HFFc6 (cell line): ENCODE measurements at regions not wholly inside any gene's neighbourhood (a gene's known extent, or its start where the extent isn't known, plus 50 kb on each side); places are given as distances from the start of the nearest gene placed in this dataset.

Source experiments
- DNase-seq: peaks from one replicate; pipeline ENCODE4 v3.0.0-alpha.2; 2018
- H3K27ac Mint-ChIP-seq: 2 replicates; pipeline ENCODE4 v1.8.0; 2020; ENCODE audit warnings: mild to moderate bottlenecking, mixed read lengths
- H3K27me3 Mint-ChIP-seq: 2 replicates; pipeline ENCODE4 v1.8.0; 2021; ENCODE audit warnings: mild to moderate bottlenecking, moderate library complexity, mixed read lengths; ENCODE audit not compliant: insufficient read depth
- H3K36me3 Mint-ChIP-seq: 2 replicates; pipeline ENCODE4 v1.8.0; 2021; ENCODE audit warnings: low read depth, mixed read lengths
- H3K4me1 Mint-ChIP-seq: 2 replicates; pipeline ENCODE4 v1.8.0; 2020; ENCODE audit warnings: low read depth, mixed read lengths
- H3K4me3 Mint-ChIP-seq: 2 replicates; pipeline ENCODE4 v1.8.0; 2020; ENCODE audit warnings: mild to moderate bottlenecking, moderate library complexity, mixed read lengths
- H3K9me3 Mint-ChIP-seq: 2 replicates; pipeline ENCODE4 v1.8.0; 2020; ENCODE audit warnings: mild to moderate bottlenecking, mixed read lengths
- TF ChIP-seq, protein P1 (sequence below): fragments of 200-600 bp; sonication (generic); IDR thresholded peaks from 2 replicates; pipeline ENCODE4 v1.5.0; 2021; ENCODE audit warnings: antibody characterized with exemption, mild to moderate bottlenecking

DNA sequence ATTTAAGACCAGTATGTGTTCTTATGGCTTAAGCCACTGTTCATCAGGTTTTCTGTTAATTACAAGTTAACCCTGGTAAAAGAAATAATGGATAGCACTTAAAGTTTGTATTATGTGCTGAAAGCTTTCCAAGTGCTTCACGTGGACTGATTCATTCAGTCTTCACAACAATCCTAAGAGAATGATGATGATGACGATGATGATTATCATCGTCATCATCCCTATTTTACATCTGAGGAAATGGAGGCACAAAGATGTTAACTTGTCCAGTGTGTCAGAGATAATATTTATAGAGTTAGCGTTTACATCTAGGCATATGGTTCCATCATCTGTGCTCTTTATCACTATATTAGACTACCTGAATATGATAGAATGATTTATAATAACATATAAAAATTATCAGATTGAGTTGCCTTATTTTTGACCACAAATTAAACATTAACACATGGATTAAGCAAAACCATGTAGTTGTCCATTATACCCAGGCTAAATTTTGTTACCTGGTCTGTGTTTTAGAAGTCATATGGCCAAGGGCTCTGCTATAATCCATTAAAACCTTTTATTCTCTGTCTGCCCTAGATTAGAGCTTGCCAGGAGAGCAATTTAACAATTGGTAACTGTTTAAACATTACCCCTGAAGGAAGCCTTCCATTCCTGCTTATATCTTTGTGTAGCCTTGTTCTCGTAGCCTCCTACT is 102.3 kb upstream of the MAP3K1 start:
- Mint-ChIP-seq H3K27ac (no peak overlapping the region), H3K27me3 (peaks cover 10% of the 10 kb centered on the region), H3K9me3 (no peaks in the 10 kb centered on the region), H3K4me1 (peaks cover 15% of the 10 kb centered on the region), H3K36me3 (peaks cover 4% of the 10 kb centered on the region), H3K4me3 (no peak overlapping the region)
- DNase-seq: no peak
- TF ChIP-seq, protein P1, sequence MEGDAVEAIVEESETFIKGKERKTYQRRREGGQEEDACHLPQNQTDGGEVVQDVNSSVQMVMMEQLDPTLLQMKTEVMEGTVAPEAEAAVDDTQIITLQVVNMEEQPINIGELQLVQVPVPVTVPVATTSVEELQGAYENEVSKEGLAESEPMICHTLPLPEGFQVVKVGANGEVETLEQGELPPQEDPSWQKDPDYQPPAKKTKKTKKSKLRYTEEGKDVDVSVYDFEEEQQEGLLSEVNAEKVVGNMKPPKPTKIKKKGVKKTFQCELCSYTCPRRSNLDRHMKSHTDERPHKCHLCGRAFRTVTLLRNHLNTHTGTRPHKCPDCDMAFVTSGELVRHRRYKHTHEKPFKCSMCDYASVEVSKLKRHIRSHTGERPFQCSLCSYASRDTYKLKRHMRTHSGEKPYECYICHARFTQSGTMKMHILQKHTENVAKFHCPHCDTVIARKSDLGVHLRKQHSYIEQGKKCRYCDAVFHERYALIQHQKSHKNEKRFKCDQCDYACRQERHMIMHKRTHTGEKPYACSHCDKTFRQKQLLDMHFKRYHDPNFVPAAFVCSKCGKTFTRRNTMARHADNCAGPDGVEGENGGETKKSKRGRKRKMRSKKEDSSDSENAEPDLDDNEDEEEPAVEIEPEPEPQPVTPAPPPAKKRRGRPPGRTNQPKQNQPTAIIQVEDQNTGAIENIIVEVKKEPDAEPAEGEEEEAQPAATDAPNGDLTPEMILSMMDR: no peak

DNA sequence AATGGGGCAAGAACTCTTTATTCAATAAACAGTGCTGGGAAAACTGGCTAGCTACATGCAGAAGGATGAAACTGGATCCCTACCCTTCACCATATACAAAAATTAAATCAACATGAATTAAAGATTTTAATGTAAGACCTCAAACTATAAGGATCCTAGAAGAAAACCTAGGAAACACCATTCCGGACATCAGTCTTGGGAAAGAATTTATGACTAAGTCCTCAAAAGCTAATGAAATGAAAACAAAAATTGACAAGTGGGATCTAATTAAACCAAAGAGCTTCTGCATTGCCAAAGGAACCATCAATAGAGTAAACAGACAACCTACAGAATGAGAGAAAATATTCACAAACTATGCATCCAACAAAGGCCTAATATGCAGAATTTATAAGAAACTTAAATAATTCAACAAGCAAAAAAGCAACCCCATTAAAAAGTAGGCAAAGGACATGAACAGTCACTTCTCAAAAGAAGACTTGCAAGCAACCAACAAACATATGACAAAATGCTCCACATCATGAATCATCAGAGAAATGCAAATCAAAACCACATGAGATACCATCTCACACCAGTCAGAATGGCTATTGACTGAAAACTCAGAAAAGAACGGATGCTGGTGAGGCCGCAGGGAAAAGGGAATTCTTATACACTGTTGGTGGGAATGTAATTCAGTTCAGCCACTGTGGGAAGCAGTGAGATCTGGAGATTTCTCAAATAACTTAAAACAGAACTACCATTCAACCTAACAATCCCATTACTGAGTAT is 104.3 kb upstream of the MAP3K1 start:
- TF ChIP-seq, protein P1: no peak
- DNase-seq: peak; percentile 71
- H3K4me3 Mint-ChIP-seq: no peak overlapping the region; the same call in 1 of the 2 replicates
- peaks cover 4% of the 10 kb centered on the region for H3K36me3 Mint-ChIP-seq
- no peaks in the 10 kb centered on the region for H3K9me3 Mint-ChIP-seq
- peaks cover 8% of the 10 kb centered on the region for H3K27me3 Mint-ChIP-seq
- no peak overlapping the region; the same call in 1 of the 2 replicates for H3K27ac Mint-ChIP-seq
- H3K4me1 Mint-ChIP-seq: peaks cover 15% of the 10 kb centered on the region

DNA sequence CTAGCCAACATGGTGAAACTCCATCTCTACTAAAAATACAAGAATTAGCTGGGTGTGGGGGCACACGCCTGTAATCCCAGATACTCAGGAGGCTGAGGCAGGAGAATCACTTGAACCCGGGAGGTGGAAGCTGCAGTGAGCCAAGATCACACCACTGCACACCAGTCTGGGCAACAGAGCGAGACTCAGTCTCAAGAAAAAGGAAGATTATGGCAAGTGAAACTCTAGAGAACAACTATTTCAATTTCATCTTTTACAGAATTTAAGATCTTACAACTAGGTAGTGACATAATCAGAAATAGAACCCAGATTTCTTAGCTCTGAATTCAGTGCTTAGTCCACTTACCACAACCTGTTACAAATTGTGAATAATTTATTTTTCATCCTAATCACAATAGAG is 108.8 kb upstream of the MAP3K1 start:
- Mint-ChIP-seq H3K36me3 (peaks cover 4% of the 10 kb centered on the region; the same call in 1 of the 2 replicates), H3K4me1 (peaks cover 12% of the 10 kb centered on the region), H3K9me3 (no peaks in the 10 kb centered on the region), H3K27ac (no peak overlapping the region), H3K27me3 (peaks cover 19% of the 10 kb centered on the region), H3K4me3 (no peak overlapping the region)
- no peak for DNase-seq
- TF ChIP-seq, protein P1: no peak

DNA sequence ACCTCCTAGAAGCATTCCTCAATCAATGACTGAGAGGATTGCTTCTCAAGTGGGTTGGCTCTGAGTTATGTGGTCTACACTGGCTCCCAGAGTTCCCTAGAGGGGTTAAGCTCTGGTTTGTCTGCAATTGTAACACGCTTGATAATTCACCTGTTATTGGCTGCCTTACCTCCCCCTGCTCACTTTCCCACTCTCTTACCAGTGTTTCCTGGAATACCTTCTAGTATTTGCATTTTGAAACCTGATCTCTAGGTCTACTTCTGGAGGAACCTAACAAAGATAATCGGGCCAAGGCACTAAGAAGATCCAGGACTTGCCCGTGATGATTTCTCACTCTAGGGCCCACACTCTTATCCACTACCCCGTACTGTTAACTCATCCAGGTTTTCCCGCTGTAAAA is 110.1 kb upstream of the MAP3K1 start:
- Mint-ChIP-seq H3K36me3 (peaks cover 4% of the 10 kb centered on the region; the same call in 1 of the 2 replicates), H3K4me1 (no peaks in the 10 kb centered on the region), H3K27ac (no peak overlapping the region), H3K9me3 (no peaks in the 10 kb centered on the region), H3K4me3 (no peak overlapping the region), H3K27me3 (peaks cover 27% of the 10 kb centered on the region)
- TF ChIP-seq, protein P1: no peak
- no peak for DNase-seq

DNA sequence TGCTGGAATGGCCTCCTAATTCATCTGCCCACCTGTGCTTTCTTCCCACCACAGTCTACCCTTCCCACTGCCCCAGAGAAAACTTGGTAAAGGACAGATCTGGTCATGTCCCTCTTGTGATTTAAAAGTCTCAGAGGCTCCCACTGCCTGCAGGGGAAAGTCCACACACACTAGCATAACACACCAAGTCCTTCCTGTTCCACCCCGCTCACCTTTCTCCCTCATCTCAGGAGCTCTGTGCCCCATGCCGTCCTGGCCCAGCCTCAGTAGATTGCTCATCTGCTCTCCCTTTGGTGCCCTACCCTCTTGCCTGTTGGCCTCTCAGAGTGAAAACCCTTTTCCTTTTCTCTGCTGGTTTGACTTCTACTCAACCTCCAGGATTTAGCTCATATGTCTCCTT is 111.4 kb upstream of the MAP3K1 start:
- Mint-ChIP-seq H3K36me3 (peaks cover 4% of the 10 kb centered on the region; the same call in 1 of the 2 replicates), H3K27ac (no peak overlapping the region), H3K27me3 (peaks cover 32% of the 10 kb centered on the region), H3K4me1 (no peaks in the 10 kb centered on the region), H3K4me3 (no peak overlapping the region), H3K9me3 (no peaks in the 10 kb centered on the region)
- TF ChIP-seq, protein P1: no peak
- DNase-seq: no peak
